HEK293 (cell line): ENCODE measurements at regions not wholly inside any gene's neighbourhood (a gene's known extent, or its start where the extent isn't known, plus 50 kb on each side); places are given as distances from the start of the nearest gene placed in this dataset.

Experiments used
- CTCF ChIA-PET: fragments of 350-600 bp; formaldehyde crosslinking; extraction: SDS; loops from one replicate; lab custom pipeline; 2021; ENCODE audit warnings: antibody characterized with exemption; lab: Yijun Ruan, JAX
- POLR2A ChIA-PET: fragments of 300-600 bp; formaldehyde crosslinking; extraction: SDS; loops from one replicate; lab custom pipeline; 2020; ENCODE audit warnings: antibody characterized with exemption, inconsistent platforms; lab: Yijun Ruan, JAX
- H3K27ac ChIP-seq: fragments of 200-500 bp; sonication (Bioruptor generic); 2 replicates; pipeline ENCODE4 v1.5.1; 2014; ENCODE audit warnings: low read depth, low read length, control low read depth, inconsistent platforms; ENCODE audit errors: extremely low read depth
- H3K36me3 ChIP-seq, 2 experiments: fragments of 200-500 bp in 1 of 2; sonication (Bioruptor generic) in 1 of 2; 1 replicate in 1 of 2; 2 replicates in 1 of 2; pipeline ENCODE4 v1.5.1; 2014 to 2017; ENCODE audit warnings: inconsistent platforms in 2 of 2, low read length in 2 of 2; ENCODE audit not compliant: control insufficient read depth in 2 of 2, insufficient read depth in 1 of 2
- H3K4me1 ChIP-seq: fragments of 200-500 bp; sonication (Bioruptor generic); 2 replicates; pipeline ENCODE4 v1.5.1; 2014; ENCODE audit warnings: mild to moderate bottlenecking, low read length, inconsistent platforms; ENCODE audit not compliant: control insufficient read depth, insufficient read depth
- H3K4me3 ChIP-seq: 2 replicates; pipeline ENCODE4 v1.5.1; 2011; ENCODE audit warnings: low read depth, mild to moderate bottlenecking, control low read depth, low read length, moderate library complexity
- H3K9me3 ChIP-seq: fragments of 200-500 bp; sonication (Bioruptor generic); 2 replicates; pipeline ENCODE4 v1.5.1; 2014; ENCODE audit warnings: low read depth, low read length, inconsistent platforms; ENCODE audit not compliant: control insufficient read depth, insufficient read depth
- GLI2 ChIP-seq: fragments of 450-650 bp; formaldehyde crosslinking; IDR thresholded peaks from 2 replicates; pipeline ENCODE4; 2017; ENCODE audit warnings: missing biosample characterization, missing genetic modification characterization, low read depth, borderline replicate concordance
- PBX3 ChIP-seq: sonication (generic); formaldehyde crosslinking; IDR thresholded peaks from 2 replicates; pipeline ENCODE4 v1.8.1; 2022; ENCODE audit warnings: mild to moderate bottlenecking, moderate library complexity, missing genetic modification reagents
- RBAK ChIP-seq: fragments of 450-650 bp; formaldehyde crosslinking; IDR thresholded peaks from 2 replicates; pipeline ENCODE4 v1.5.1; 2016; ENCODE audit warnings: missing biosample characterization, missing genetic modification characterization
- REPIN1 ChIP-seq: fragments of 450-650 bp; formaldehyde crosslinking; IDR thresholded peaks from 2 replicates; pipeline ENCODE4 v1.5.1; 2017; ENCODE audit warnings: missing biosample characterization, missing genetic modification characterization, low read depth
- TSHZ1 ChIP-seq: fragments of 450-650 bp; formaldehyde crosslinking; IDR thresholded peaks from 2 replicates; pipeline ENCODE4 v1.5.1; 2016; ENCODE audit warnings: missing biosample characterization, missing genetic modification characterization, borderline replicate concordance
- ZIC2 ChIP-seq: fragments of 450-650 bp; formaldehyde crosslinking; IDR thresholded peaks from 2 replicates; pipeline ENCODE4 v1.5.1; 2016; ENCODE audit warnings: missing biosample characterization, missing genetic modification characterization
- ZNF112 ChIP-seq: fragments of 450-650 bp; formaldehyde crosslinking; IDR thresholded peaks from 2 replicates; pipeline ENCODE4 v1.5.0; 2017; ENCODE audit warnings: missing biosample characterization, missing genetic modification characterization
- ZNF146 ChIP-seq: fragments of 450-650 bp; formaldehyde crosslinking; IDR thresholded peaks from 2 replicates; pipeline ENCODE4 v1.5.1; 2016; ENCODE audit warnings: missing biosample characterization, missing genetic modification characterization
- ZNF16 ChIP-seq: fragments of 450-650 bp; formaldehyde crosslinking; IDR thresholded peaks from 2 replicates; pipeline ENCODE4 v1.5.1; 2016; ENCODE audit warnings: low read depth, missing biosample characterization, missing genetic modification characterization
- ZNF174 ChIP-seq: fragments of 450-650 bp; formaldehyde crosslinking; IDR thresholded peaks from 2 replicates; pipeline ENCODE4 v1.5.0; 2017; ENCODE audit warnings: missing biosample characterization, mild to moderate bottlenecking, missing genetic modification characterization
- ZNF239 ChIP-seq: fragments of 450-650 bp; formaldehyde crosslinking; IDR thresholded peaks from 2 replicates; pipeline ENCODE4 v1.5.1; 2016; ENCODE audit warnings: missing biosample characterization, missing genetic modification characterization
- ZNF366 ChIP-seq: fragments of 450-650 bp; formaldehyde crosslinking; conservative IDR thresholded peaks from 2 replicates; pipeline ENCODE4 v1.5.1; 2016; ENCODE audit warnings: missing biosample characterization, missing genetic modification characterization
- ZNF37A ChIP-seq: fragments of 450-650 bp; IDR thresholded peaks from 2 replicates; pipeline ENCODE4 v1.5.1; 2018; ENCODE audit warnings: missing biosample characterization, missing genetic modification characterization
- ZNF510 ChIP-seq: fragments of 450-650 bp; formaldehyde crosslinking; IDR thresholded peaks from 2 replicates; pipeline ENCODE4 v1.5.1; 2018; ENCODE audit warnings: mild to moderate bottlenecking, missing genetic modification characterization, missing biosample characterization; ENCODE audit not compliant: insufficient replicate concordance
- ZNF747 ChIP-seq: fragments of 450-650 bp; formaldehyde crosslinking; IDR thresholded peaks from 2 replicates; pipeline ENCODE4 v1.5.1; 2016; ENCODE audit warnings: missing biosample characterization, missing genetic modification characterization
- ZSCAN5A ChIP-seq: fragments of 450-650 bp; formaldehyde crosslinking; IDR thresholded peaks from 2 replicates; pipeline ENCODE4 v1.5.1; 2016; ENCODE audit warnings: missing biosample characterization, missing genetic modification characterization
- TF ChIP-seq, protein P1 (sequence below): fragments of 450-650 bp; formaldehyde crosslinking; IDR thresholded peaks from 2 replicates; pipeline ENCODE4 v1.5.1; 2016; ENCODE audit warnings: missing biosample characterization, missing genetic modification characterization

GRCh38 chr1:187310038-187310631 is 481.4 kb downstream of the PLA2G4A start:
- no peaks in the 10 kb centered on the region for H3K36me3 ChIP-seq
- TF ChIP-seq ZSCAN5A (tag by site-specific recombination) (no peak), GLI2 (tag by site-specific recombination) (no peak), ZNF510 (tag by site-specific recombination) (no peak), TSHZ1 (no peak)
- TF ChIP-seq, protein P1, sequence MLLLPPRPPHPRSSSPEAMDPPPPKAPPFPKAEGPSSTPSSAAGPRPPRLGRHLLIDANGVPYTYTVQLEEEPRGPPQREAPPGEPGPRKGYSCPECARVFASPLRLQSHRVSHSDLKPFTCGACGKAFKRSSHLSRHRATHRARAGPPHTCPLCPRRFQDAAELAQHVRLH (tag by site-specific recombination) = no peak
- POLR2A ChIA-PET = no interaction called here
- H3K9me3 ChIP-seq = no peaks in the 10 kb centered on the region
- H3K4me3 ChIP-seq = no peak overlapping the region
- no peaks in the 10 kb centered on the region for H3K4me1 ChIP-seq
- CTCF ChIA-PET = interaction anchor here (0.5 kb wide), 1 partner anchor 937 kb away, joined by 3 read pairs; no protein-coding TSS in a partner anchor
- H3K27ac ChIP-seq = no peak overlapping the region

DNA sequence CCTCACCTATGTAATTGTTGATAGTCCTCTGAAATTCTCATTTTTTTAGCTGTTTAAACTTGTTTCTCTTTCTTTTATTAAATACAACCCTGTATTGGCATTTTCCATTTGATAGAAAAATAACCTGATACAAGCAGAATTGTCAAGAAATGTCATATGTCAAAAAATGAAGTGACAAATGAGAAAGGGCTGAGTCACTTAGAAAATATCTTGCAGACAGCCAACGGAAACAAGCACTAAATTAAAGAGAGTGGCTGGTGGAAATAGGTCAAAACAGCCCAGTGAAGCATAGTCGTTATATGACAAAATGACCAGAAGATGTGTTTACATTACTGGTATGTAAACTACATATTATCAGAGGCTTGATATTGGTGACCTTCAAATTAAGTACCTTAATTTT is 484.4 kb downstream of the PLA2G4A start:
- no peaks in the 10 kb centered on the region for H3K4me1 ChIP-seq
- H3K36me3 ChIP-seq = no peaks in the 10 kb centered on the region
- H3K27ac ChIP-seq = no peak overlapping the region
- no peaks in the 10 kb centered on the region for H3K9me3 ChIP-seq
- POLR2A ChIA-PET = no interaction called here
- CTCF ChIA-PET = no interaction called here
- TF ChIP-seq ZNF146 (tag by site-specific recombination) (no peak), ZNF747 (tag by site-specific recombination) (no peak), ZNF37A (tag by site-specific recombination) (no peak), ZNF174 (no peak), RBAK (tag by site-specific recombination) (no peak), ZNF112 (tag by site-specific recombination) (no peak), ZIC2 (tag by site-specific recombination) (no peak), ZNF239 (tag by site-specific recombination) (no peak), ZNF366 (tag by site-specific recombination) (no peak), ZNF16 (no peak), REPIN1 (no peak), PBX3 (CRISPR knock-in tag) (no peak)
- no peak overlapping the region for H3K4me3 ChIP-seq
